H1 (cell line): ENCODE measurements at regions not wholly inside any gene's neighbourhood (a gene's known extent, or its start where the extent isn't known, plus 50 kb on each side); places are given as distances from the start of the nearest gene placed in this dataset.

ENCODE experiments used
- CTCF ChIA-PET: fragments of 300-600 bp; sonication (Branson Sonifier 250); formaldehyde crosslinking; loops from one replicate; lab custom pipeline; 2021; ENCODE audit not compliant: partially characterized antibody; lab: Charles Lee
- POLR2A ChIA-PET: fragments of 300-600 bp; sonication (Branson Sonifier 250); formaldehyde crosslinking; loops from one replicate; lab custom pipeline; 2021; ENCODE audit warnings: inconsistent platforms; ENCODE audit not compliant: partially characterized antibody; lab: Charles Lee
- DNase-seq, 2 experiments: peaks; one replicate each; pipeline versions ENCODE4 v3.0.0 to v3.0.0-alpha.2; 2010 to 2022; ENCODE audit warnings: low spot score in 2 of 2, low read depth in 1 of 2, mixed read lengths in 1 of 2
- FAIRE-seq: peaks from 2 replicates; lab custom pipeline; 2011; peaks lifted over from hg19 to GRCh38; lab: Jason Lieb, UNC
- H2AFZ ChIP-seq: 2 replicates; pipeline ENCODE4 v1.8.1; 2012; ENCODE audit warnings: low read length, inconsistent platforms
- H2AK5ac ChIP-seq: 2 replicates; pipeline ENCODE4 v1.6.1; 2013; ENCODE audit warnings: low read depth, low read length
- H2BK120ac ChIP-seq: replicated peaks from 2 replicates; pipeline ENCODE3; 2013; ENCODE audit warnings: low read depth, low read length, inconsistent platforms
- H2BK12ac ChIP-seq: 2 replicates; pipeline ENCODE4 v1.6.1; 2013; ENCODE audit warnings: low read depth, low read length
- H2BK15ac ChIP-seq: 2 replicates; pipeline ENCODE4 v1.6.1; 2013; ENCODE audit warnings: low read length
- H2BK20ac ChIP-seq: 2 replicates; pipeline ENCODE4 v1.6.1; 2013; ENCODE audit warnings: low read length
- H2BK5ac ChIP-seq: 2 replicates; pipeline ENCODE4 v1.6.1; 2013; ENCODE audit warnings: low read depth, low read length
- H3K14ac ChIP-seq: 2 replicates; pipeline ENCODE4 v1.6.1; 2013; ENCODE audit warnings: inconsistent platforms; ENCODE audit not compliant: insufficient read length
- H3K18ac ChIP-seq: 2 replicates; pipeline ENCODE4 v1.6.1; 2013; ENCODE audit warnings: low read length; ENCODE audit errors: extremely low read depth
- H3K23ac ChIP-seq: 2 replicates; pipeline ENCODE4 v1.6.1; 2013; ENCODE audit warnings: inconsistent platforms; ENCODE audit not compliant: insufficient read length
- H3K23me2 ChIP-seq: 2 replicates; pipeline ENCODE4 v1.6.1; 2013; ENCODE audit warnings: low read depth, low read length
- H3K27ac ChIP-seq: 2 replicates; pipeline ENCODE4 v1.6.1; 2011; ENCODE audit warnings: low read depth, low read length, inconsistent platforms
- H3K27me3 ChIP-seq, 4 experiments: replicated peaks in 1 of 4; 1 replicate in 1 of 4; 2 replicates in 3 of 4; pipeline versions ENCODE4 v1.6.1 to v1.8.1; 2011 to 2013; ENCODE audit warnings: low read length in 3 of 4, mild to moderate bottlenecking in 3 of 4, inconsistent platforms in 2 of 4, mixed read lengths in 2 of 4, moderate library complexity in 1 of 4; ENCODE audit not compliant: control insufficient read depth in 3 of 4, insufficient read depth in 3 of 4; ENCODE audit errors: extremely low read depth in 1 of 4
- H3K36me3 ChIP-seq, 4 experiments: 2 replicates each; pipeline versions ENCODE4 v1.6.1 to v1.8.1; 2011 to 2013; ENCODE audit warnings: mild to moderate bottlenecking in 4 of 4, low read length in 3 of 4, moderate library complexity in 2 of 4, control low read depth in 1 of 4, inconsistent platforms in 1 of 4; ENCODE audit not compliant: insufficient read depth in 4 of 4, control insufficient read depth in 2 of 4
- H3K4ac ChIP-seq: replicated peaks from 2 replicates; pipeline ENCODE3; 2013; ENCODE audit warnings: low read length, low read depth, mixed read lengths, inconsistent platforms; ENCODE audit not compliant: insufficient read length
- H3K4me1 ChIP-seq, 4 experiments: replicated peaks in 1 of 4; 1 replicate in 1 of 4; 2 replicates in 3 of 4; pipeline versions ENCODE4 v1.6.1 to v1.8.1; 2011 to 2013; ENCODE audit warnings: low read length in 3 of 4, inconsistent platforms in 2 of 4, mixed read lengths in 1 of 4; ENCODE audit not compliant: insufficient read depth in 4 of 4, control insufficient read depth in 3 of 4
- H3K4me2 ChIP-seq, 2 experiments: 2 replicates each; pipeline versions ENCODE4 v1.6.1 to v1.8.1; 2011 to 2013; ENCODE audit warnings: low read depth in 2 of 2, low read length in 2 of 2, control low read depth in 1 of 2, inconsistent platforms in 1 of 2, mild to moderate bottlenecking in 1 of 2; ENCODE audit not compliant: insufficient read depth in 1 of 2
- H3K4me3 ChIP-seq, 4 experiments: fragments of 200-600, 300-600 bp in 1 of 4; sonication (generic), shearing (Covaris generic), sonication (Bioruptor Twin) in 1 of 4; 2 replicates each; pipeline versions ENCODE4 v1.5.1 to v1.8.1; 2011 to 2016; ENCODE audit warnings: low read length in 4 of 4, low read depth in 3 of 4, control low read depth in 2 of 4, inconsistent platforms in 2 of 4, mild to moderate bottlenecking in 2 of 4, mixed read lengths in 1 of 4, moderate library complexity in 1 of 4; ENCODE audit not compliant: insufficient read depth in 2 of 4; ENCODE audit errors: extremely low read depth in 1 of 4
- H3K56ac ChIP-seq: replicated peaks from 2 replicates; pipeline ENCODE3; 2013; ENCODE audit warnings: low read depth, mild to moderate bottlenecking, mixed read lengths, low read length, inconsistent platforms; ENCODE audit not compliant: insufficient read length
- H3K79me1 ChIP-seq: 2 replicates; pipeline ENCODE4 v1.6.1; 2013; ENCODE audit warnings: low read depth, low read length, control low read depth
- H3K79me2 ChIP-seq, 2 experiments: 2 replicates each; pipeline versions ENCODE4 v1.6.1 to v1.8.1; 2012 to 2013; ENCODE audit warnings: low read length in 2 of 2, mild to moderate bottlenecking in 2 of 2, inconsistent platforms in 1 of 2; ENCODE audit not compliant: insufficient read depth in 2 of 2, control insufficient read depth in 1 of 2
- H3K9ac ChIP-seq, 4 experiments: replicated peaks in 1 of 4; 1 replicate in 1 of 4; 2 replicates in 3 of 4; pipeline versions ENCODE4 v1.6.1 to v1.8.1; 2011 to 2013; ENCODE audit warnings: low read depth in 3 of 4, low read length in 3 of 4, control low read depth in 2 of 4, mild to moderate bottlenecking in 2 of 4, moderate library complexity in 2 of 4, inconsistent platforms in 1 of 4; ENCODE audit errors: extremely low read depth in 1 of 4
- H3K9me3 ChIP-seq, 2 experiments: 2 replicates each; pipeline versions ENCODE4 v1.6.1 to v1.8.1; 2012 to 2013; ENCODE audit warnings: mild to moderate bottlenecking in 2 of 2, moderate library complexity in 2 of 2, control low read depth in 1 of 2, inconsistent platforms in 1 of 2, low read depth in 1 of 2, low read length in 1 of 2, mixed read lengths in 1 of 2; ENCODE audit not compliant: insufficient read depth in 2 of 2
- H4K20me1 ChIP-seq, 2 experiments: replicated peaks in 1 of 2; 2 replicates each; pipeline versions ENCODE3 to v1.8.1; 2011 to 2013; ENCODE audit warnings: inconsistent platforms in 2 of 2, low read length in 2 of 2, mild to moderate bottlenecking in 1 of 2; ENCODE audit not compliant: insufficient read depth in 2 of 2, control insufficient read depth in 1 of 2
- H4K5ac ChIP-seq: 2 replicates; pipeline ENCODE4 v1.6.1; 2013; ENCODE audit warnings: low read length, low read depth, mixed read lengths, inconsistent platforms; ENCODE audit not compliant: insufficient read length
- H4K8ac ChIP-seq: 2 replicates; pipeline ENCODE4 v1.8.0; 2013; ENCODE audit warnings: mild to moderate bottlenecking, moderate library complexity, low read length, inconsistent platforms; ENCODE audit not compliant: insufficient read depth; ENCODE audit errors: extremely low read depth
- H4K91ac ChIP-seq: replicated peaks from 2 replicates; pipeline ENCODE3; 2013; ENCODE audit warnings: low read length, mixed read lengths, inconsistent platforms; ENCODE audit not compliant: insufficient read length
- BACH1 ChIP-seq: IDR thresholded peaks from 2 replicates; pipeline ENCODE4 v1.6.1; 2012; ENCODE audit warnings: low read length, improper control_type of control experiment
- CBX5 ChIP-seq: fragments of 300-800, 300-1000 bp; sonication (generic); IDR thresholded peaks from 2 replicates; pipeline ENCODE4 v1.7.1; 2016; ENCODE audit warnings: antibody characterized with exemption, low read length, low read depth
- CREB1 ChIP-seq: IDR thresholded peaks from 2 replicates; pipeline ENCODE4 v1.6.1; 2012; ENCODE audit warnings: inconsistent platforms
- CTBP2 ChIP-seq: IDR thresholded peaks from 2 replicates; pipeline ENCODE4 v1.7.0; 2011; ENCODE audit warnings: borderline replicate concordance, mild to moderate bottlenecking, moderate library complexity, mixed read lengths, low read length; ENCODE audit not compliant: insufficient read depth, insufficient read length
- EGR1 ChIP-seq: IDR thresholded peaks from 2 replicates; pipeline ENCODE4 v1.6.1; 2011; ENCODE audit warnings: low read depth, low read length, borderline replicate concordance
- JUN ChIP-seq: IDR thresholded peaks from 2 replicates; pipeline ENCODE4 v1.6.1; 2011; ENCODE audit warnings: low read depth, mild to moderate bottlenecking, improper control_type of control experiment, low read length
- KDM1A ChIP-seq: fragments of 200-600, 300-600 bp; sonication (generic); IDR thresholded peaks from 2 replicates; pipeline ENCODE4 v1.7.1; 2016; ENCODE audit warnings: mild to moderate bottlenecking, low read length, borderline replicate concordance
- KDM4A ChIP-seq: IDR thresholded peaks from one replicate; pipeline ENCODE4 v1.7.1; 2012; ENCODE audit warnings: low read depth, mild to moderate bottlenecking, moderate library complexity, low read length, inconsistent platforms; ENCODE audit not compliant: severe bottlenecking
- SIRT6 ChIP-seq: IDR thresholded peaks from one replicate; pipeline ENCODE4 v1.7.1; 2012; ENCODE audit warnings: low read length, inconsistent platforms
- SP1 ChIP-seq: IDR thresholded peaks from 2 replicates; pipeline ENCODE4 v1.6.1; 2011; ENCODE audit warnings: low read depth, low read length
- SP4 ChIP-seq: IDR thresholded peaks from 2 replicates; pipeline ENCODE4 v1.6.1; 2012; ENCODE audit warnings: low read length, inconsistent platforms
- SRF ChIP-seq: IDR thresholded peaks from 2 replicates; pipeline ENCODE4 v1.6.1; 2011; ENCODE audit warnings: mild to moderate bottlenecking, low read depth, low read length, moderate library complexity
- TAF7 ChIP-seq: optimal IDR thresholded peaks from 2 replicates; pipeline ENCODE3; 2011; ENCODE audit warnings: low read depth, mild to moderate bottlenecking, inconsistent platforms, low read length, moderate library complexity, borderline replicate concordance
- TBP ChIP-seq: IDR thresholded peaks from 2 replicates; pipeline ENCODE4 v1.6.1; 2011; ENCODE audit warnings: low read depth, low read length, improper control_type of control experiment
- YY1 ChIP-seq: IDR thresholded peaks from 2 replicates; pipeline ENCODE4 v1.6.1; 2011; ENCODE audit warnings: low read depth, mild to moderate bottlenecking, low read length
- ZNF274 ChIP-seq: IDR thresholded peaks from 2 replicates; pipeline ENCODE4 v1.7.0; 2012; ENCODE audit warnings: low read length, borderline replicate concordance; ENCODE audit errors: extremely low read depth
- WGBS, 2 experiments: shearing (Covaris generic) in 1 of 2; methylation state at CpG; one replicate each; pipeline versions ENCODE4 v1.1.6 to v1.1.7; 2013 to 2015; ENCODE audit warnings: low lambda C conversion rate in 2 of 2, mixed read lengths in 2 of 2, inconsistent platforms in 1 of 2, low coverage in 1 of 2, missing lambda C conversion rate in 1 of 2; ENCODE audit not compliant: insufficient replicate concordance in 2 of 2, insufficient coverage in 1 of 2, insufficient read length in 1 of 2; ENCODE audit errors: extremely low coverage in 1 of 2, missing lambda C conversion rate in 1 of 2; 5-methylcytosine and 5-hydroxymethylcytosine counted together
- TF ChIP-seq, protein P1 (sequence below): IDR thresholded peaks from 2 replicates; pipeline ENCODE4 v1.6.1; 2012; ENCODE audit warnings: inconsistent platforms

DNA sequence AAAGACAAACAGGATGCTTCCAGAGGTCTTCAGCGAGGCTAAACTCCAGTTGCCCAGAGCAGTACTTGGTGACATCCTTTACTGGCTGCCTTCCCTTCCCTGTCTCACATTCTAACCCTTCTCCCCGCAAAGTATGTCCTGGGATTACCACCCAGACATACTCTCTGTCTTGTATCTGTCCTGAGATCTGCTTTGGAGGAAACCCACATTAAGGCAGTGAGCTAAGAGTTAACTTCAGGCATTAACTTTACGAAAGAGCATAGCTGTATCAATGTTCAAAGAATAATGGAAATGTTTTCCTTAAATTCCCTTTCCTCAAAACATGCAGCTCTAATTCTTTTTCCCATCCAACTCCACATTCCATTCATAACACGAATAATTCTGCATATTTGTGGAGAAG, 385.2 kb downstream of the NPIPA8 start:
- Histone ChIP-seq H4K20me1 (no peaks in the 10 kb centered on the region), H3K18ac (no peak overlapping the region), H3K27me3 (no peaks in the 10 kb centered on the region), H3K79me2 (no peaks in the 10 kb centered on the region), H2BK20ac (no peak overlapping the region), H3K23me2 (no peaks in the 10 kb centered on the region), H3K9me3 (no peaks in the 10 kb centered on the region), H3K23ac (no peak overlapping the region), H4K5ac (no peak overlapping the region), H2AK5ac (no peak overlapping the region), H4K8ac (no peak overlapping the region), H3K4me3 (no peak overlapping the region), H2AFZ (no peak overlapping the region), H3K14ac (no peak overlapping the region), H2BK12ac (no peak overlapping the region), H4K91ac (no peak overlapping the region), H2BK15ac (no peak overlapping the region), H3K36me3 (no peaks in the 10 kb centered on the region), H2BK120ac (no peak overlapping the region), H3K27ac (no peak overlapping the region), H3K4me1 (peaks cover 0 to 4% (median 0%) of the 10 kb centered on the region in 4 experiments; a peak in 1 of 7 replicates), H3K4me2 (no peak overlapping the region; a peak in 1 of 4 replicates), H3K9ac (no peak overlapping the region), H3K56ac (no peak overlapping the region), H3K4ac (no peak overlapping the region), H2BK5ac (no peak overlapping the region), H3K79me1 (no peaks in the 10 kb centered on the region)
- 77 to 100% methylated on average over 1 to 4 of the region's 4 CpGs for WGBS, 2 experiments
- DNase-seq (no peak), FAIRE-seq (no peak)
- ChIA-PET CTCF (no interaction called here), POLR2A (no interaction called here)
- TF ChIP-seq CBX5 (no peak), SP1 (no peak), EGR1 (no peak), KDM1A (no peak), ZNF274 (no peak), KDM4A (no peak), SIRT6 (no peak), YY1 (no peak), SRF (no peak), TAF7 (no peak), CTBP2 (no peak), JUN (no peak), TBP (no peak), CREB1 (no peak), BACH1 (no peak), SP4 (no peak)
- TF ChIP-seq, protein P1, sequence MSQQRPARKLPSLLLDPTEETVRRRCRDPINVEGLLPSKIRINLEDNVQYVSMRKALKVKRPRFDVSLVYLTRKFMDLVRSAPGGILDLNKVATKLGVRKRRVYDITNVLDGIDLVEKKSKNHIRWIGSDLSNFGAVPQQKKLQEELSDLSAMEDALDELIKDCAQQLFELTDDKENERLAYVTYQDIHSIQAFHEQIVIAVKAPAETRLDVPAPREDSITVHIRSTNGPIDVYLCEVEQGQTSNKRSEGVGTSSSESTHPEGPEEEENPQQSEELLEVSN: no peak
